ENCODE measurements at regions not wholly inside any gene's neighbourhood (a gene's known extent, or its start where the extent isn't known, plus 50 kb on each side); places are given as distances from the start of the nearest gene placed in this dataset.

DNA sequence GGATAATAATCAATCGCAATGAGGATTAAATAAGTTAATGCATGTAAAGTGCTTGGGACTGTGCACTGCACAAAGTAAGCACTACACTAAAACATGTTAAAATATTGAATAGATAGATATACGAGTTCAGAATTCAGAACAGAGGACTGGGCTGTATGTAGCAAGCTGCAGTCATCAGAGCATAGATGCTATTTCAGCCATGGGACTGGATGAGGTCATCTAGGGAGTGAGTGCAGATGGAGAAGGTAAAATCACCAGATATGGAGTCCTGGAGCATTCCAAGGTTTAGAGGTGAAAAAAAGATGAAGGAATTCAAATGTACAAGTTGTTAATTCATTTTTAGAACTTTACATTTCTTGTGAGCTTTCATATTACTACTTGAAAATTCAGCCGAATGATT, 347.5 kb upstream of the DDI1 start:
- 0 out of 2 replicates have a peak, but pooled peaks cover 3% of the 10 kb centered on the region for H3F3A ChIP-seq (ENCODE audit: insufficient read depth)
- no peaks in the 10 kb centered on the region for H3K79me2 ChIP-seq (ENCODE audit: insufficient read depth)
- in situ Hi-C loops (cut with MboI) = loop anchor here (10.0 to 25.0 kb wide), 2 partner anchors 476 to 648 kb away; partner anchors contain the start of gene PDGFD
- H3K9me2 ChIP-seq (ENCODE audit: insufficient read depth) = no peaks in the 10 kb centered on the region
- no peak overlapping the region for H3K4me2 ChIP-seq (ENCODE audit: unreplicated experiment)
- H3K4me1 ChIP-seq (ENCODE audit: insufficient read depth) = no peaks in the 10 kb centered on the region
- no peaks in the 10 kb centered on the region for H3K9me3 ChIP-seq (ENCODE audit: low read depth)
- WGBS, 2 experiments (ENCODE audit: low coverage in 1 of 2, low lambda C conversion rate in 2 of 2, missing lambda C conversion rate in 2 of 2) = 89 to 95% methylated on average over 3 of the region's 3 CpGs
- no peak overlapping the region for H3K27ac ChIP-seq
- no peak for DNase-seq
- no peak overlapping the region for H3K4me3 ChIP-seq
- H4K20me1 ChIP-seq (ENCODE audit: insufficient read depth) = no peaks in the 10 kb centered on the region
- no peak for TF ChIP-seq EZH2phosphoT487 (IDR thresholded peaks at IDR 0.05; ENCODE audit: insufficient read depth, low read depth)
- no peak for TF ChIP-seq EZH2 (IDR thresholded peaks at IDR 0.05; ENCODE audit: insufficient read depth, poor library complexity, severe bottlenecking)
- H3K36me3 ChIP-seq (ENCODE audit: low read depth) = no peaks in the 10 kb centered on the region
- H2AFZ ChIP-seq = no peak overlapping the region
- H3K9ac ChIP-seq = no peak overlapping the region
- H3K27me3 ChIP-seq (replicated peaks; ENCODE audit: insufficient read depth) = no peaks in the 10 kb centered on the region

DNA sequence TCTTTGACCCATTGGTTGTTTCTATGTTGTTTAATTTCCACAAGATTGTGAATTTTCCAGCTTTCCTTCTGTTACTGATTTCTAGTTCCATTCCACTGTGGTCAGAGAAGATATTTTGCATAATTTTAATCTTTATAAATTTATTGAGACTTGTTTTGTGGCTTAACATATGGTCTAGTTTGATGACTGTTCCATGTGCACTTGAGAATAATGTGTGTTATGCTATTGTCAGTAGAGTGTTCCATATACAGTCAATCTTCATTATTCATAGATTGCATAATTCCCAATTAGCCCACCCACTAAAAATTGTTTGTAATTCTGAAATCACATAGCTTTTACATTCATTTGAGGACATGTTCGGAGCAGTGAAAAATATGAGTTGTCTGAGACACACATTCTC, 346.1 kb upstream of the DDI1 start:
- H3K4me1 ChIP-seq (ENCODE audit: insufficient read depth) = no peaks in the 10 kb centered on the region
- no peak overlapping the region for H3K4me2 ChIP-seq (ENCODE audit: unreplicated experiment)
- no peak for DNase-seq
- no peak overlapping the region for H3K27ac ChIP-seq
- no peaks in the 10 kb centered on the region for H3K36me3 ChIP-seq (ENCODE audit: low read depth)
- no peak overlapping the region for H2AFZ ChIP-seq
- no peaks in the 10 kb centered on the region for H3K27me3 ChIP-seq (replicated peaks; ENCODE audit: insufficient read depth)
- H3K4me3 ChIP-seq = no peak overlapping the region
- 27 to 50% methylated on average over 1 of the region's 1 CpG for WGBS, 2 experiments (ENCODE audit: low coverage in 1 of 2, low lambda C conversion rate in 2 of 2, missing lambda C conversion rate in 2 of 2)
- H3K9me3 ChIP-seq (ENCODE audit: low read depth) = no peaks in the 10 kb centered on the region
- H3F3A ChIP-seq (ENCODE audit: insufficient read depth) = no peaks in the 10 kb centered on the region
- no peaks in the 10 kb centered on the region for H4K20me1 ChIP-seq (ENCODE audit: insufficient read depth)
- H3K9me2 ChIP-seq (ENCODE audit: insufficient read depth) = no peaks in the 10 kb centered on the region
- no peaks in the 10 kb centered on the region for H3K79me2 ChIP-seq (ENCODE audit: insufficient read depth)
- no peak overlapping the region for H3K9ac ChIP-seq
- in situ Hi-C loops (cut with MboI) = loop anchor here (10.0 to 25.0 kb wide), 2 partner anchors 454 to 647 kb away; no protein-coding TSS in a partner anchor
- TF ChIP-seq EZH2phosphoT487 (IDR thresholded peaks at IDR 0.05; ENCODE audit: insufficient read depth, low read depth) = no peak
- TF ChIP-seq EZH2 (IDR thresholded peaks at IDR 0.05; ENCODE audit: insufficient read depth, poor library complexity, severe bottlenecking) = no peak

DNA sequence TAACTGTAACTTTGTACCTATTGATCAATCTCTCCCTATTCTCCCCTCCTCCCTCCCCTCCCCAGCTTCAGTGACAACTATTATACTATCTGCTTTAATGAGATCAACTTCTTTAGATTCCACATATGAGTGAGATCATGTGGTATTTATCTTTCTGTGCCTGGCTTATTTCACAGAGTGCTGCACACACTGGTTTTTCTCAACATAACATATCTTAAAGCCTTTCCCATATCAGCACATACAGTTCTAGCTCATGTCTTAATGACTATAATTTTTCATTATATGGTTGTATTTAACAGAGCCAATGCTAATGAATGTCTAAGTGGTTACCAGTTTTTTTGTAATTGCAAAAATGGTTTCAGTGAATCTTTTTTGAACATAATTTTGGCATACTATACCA, 340.3 kb upstream of the DDI1 start:
- Histone ChIP-seq H3K79me2 (ENCODE audit: insufficient read depth) (no peaks in the 10 kb centered on the region), H3K9me3 (ENCODE audit: low read depth) (no peaks in the 10 kb centered on the region), H3K36me3 (ENCODE audit: low read depth) (no peaks in the 10 kb centered on the region), H3K4me3 (no peak overlapping the region), H4K20me1 (ENCODE audit: insufficient read depth) (no peaks in the 10 kb centered on the region), H3K27ac (no peak overlapping the region), H3K4me2 (ENCODE audit: unreplicated experiment) (no peak overlapping the region), H3F3A (ENCODE audit: insufficient read depth) (peaks cover 16% of the 10 kb centered on the region), H3K27me3 (replicated peaks; ENCODE audit: insufficient read depth) (no peaks in the 10 kb centered on the region), H3K9me2 (ENCODE audit: insufficient read depth) (no peaks in the 10 kb centered on the region; the same call in 1 of the 2 replicates), H2AFZ (no peak overlapping the region), H3K9ac (no peak overlapping the region), H3K4me1 (ENCODE audit: insufficient read depth) (peaks cover 26% of the 10 kb centered on the region)
- DNase-seq = no peak
- TF ChIP-seq EZH2phosphoT487 (IDR thresholded peaks at IDR 0.05; ENCODE audit: insufficient read depth, low read depth) (no peak), EZH2 (IDR thresholded peaks at IDR 0.05; ENCODE audit: insufficient read depth, poor library complexity, severe bottlenecking) (no peak)
- in situ Hi-C loops (cut with MboI) = loop anchor here (10.0 to 25.0 kb wide), 2 partner anchors 449 to 641 kb away; no protein-coding TSS in a partner anchor

GRCh38 chr11:103699216-103699615, 337.2 kb upstream of the DDI1 start:
- 0 out of 2 replicates have a peak overlapping the region, but pooled peaks have one; percentile 0 for H3K27ac ChIP-seq
- H3F3A ChIP-seq (ENCODE audit: insufficient read depth) = peaks cover 33% of the 10 kb centered on the region
- H3K9ac ChIP-seq = no peak overlapping the region
- H3K4me3 ChIP-seq = no peak overlapping the region
- DNase-seq = peak; percentile 36
- H3K9me3 ChIP-seq (ENCODE audit: low read depth) = no peaks in the 10 kb centered on the region
- H3K9me2 ChIP-seq (ENCODE audit: insufficient read depth) = no peaks in the 10 kb centered on the region; the same call in 1 of the 2 replicates
- no peak for TF ChIP-seq EZH2phosphoT487 (IDR thresholded peaks at IDR 0.05; ENCODE audit: insufficient read depth, low read depth)
- no peak for TF ChIP-seq EZH2 (IDR thresholded peaks at IDR 0.05; ENCODE audit: insufficient read depth, poor library complexity, severe bottlenecking)
- H3K4me1 ChIP-seq (ENCODE audit: insufficient read depth) = peaks cover 41% of the 10 kb centered on the region
- no peaks in the 10 kb centered on the region for H3K79me2 ChIP-seq (ENCODE audit: insufficient read depth)
- no peaks in the 10 kb centered on the region for H3K27me3 ChIP-seq (replicated peaks; ENCODE audit: insufficient read depth)
- H3K4me2 ChIP-seq (ENCODE audit: unreplicated experiment) = no peak overlapping the region
- no peaks in the 10 kb centered on the region for H4K20me1 ChIP-seq (ENCODE audit: insufficient read depth)
- H2AFZ ChIP-seq = peak overlapping the region; percentile 34
- 49 to 53% methylated on average over 3 of the region's 3 CpGs for WGBS, 2 experiments (ENCODE audit: low coverage in 1 of 2, low lambda C conversion rate in 2 of 2, missing lambda C conversion rate in 2 of 2)
- H3K36me3 ChIP-seq (ENCODE audit: low read depth) = no peaks in the 10 kb centered on the region
- in situ Hi-C loops (cut with MboI) = loop anchor here (10.0 to 25.0 kb wide), 2 partner anchors 446 to 638 kb away; no protein-coding TSS in a partner anchor

Measured in GM23248 (cell line).